Bronchial epithelial cell (primary cell): ENCODE measurements at regions not wholly inside any gene's neighbourhood (a gene's known extent, or its start where the extent isn't known, plus 50 kb on each side); places are given as distances from the start of the nearest gene placed in this dataset.

Experiments
- DNase-seq: peaks from one replicate; pipeline ENCODE4 v3.0.0-alpha.2; 2010; ENCODE audit warnings: low read depth
- FAIRE-seq: peaks from 2 replicates; lab custom pipeline; 2011; peaks lifted over from hg19 to GRCh38; lab: Jason Lieb, UNC
- H3K27me3 ChIP-seq: 2 replicates; pipeline ENCODE4 v1.5.1; 2011; ENCODE audit warnings: low read length; ENCODE audit not compliant: control insufficient read depth, insufficient read depth
- H3K36me3 ChIP-seq: 2 replicates; pipeline ENCODE4 v1.5.1; 2011; ENCODE audit warnings: low read length; ENCODE audit not compliant: control insufficient read depth, insufficient read depth
- H3K4me3 ChIP-seq: 2 replicates; pipeline ENCODE4 v1.5.1; 2011; ENCODE audit warnings: mild to moderate bottlenecking, low read depth, low read length, control low read depth
- TF ChIP-seq, protein P1 (sequence below): IDR thresholded peaks from 2 replicates; pipeline ENCODE4 v1.5.1; 2011; ENCODE audit warnings: mild to moderate bottlenecking, moderate library complexity, low read length, control low read depth, inconsistent platforms; ENCODE audit not compliant: insufficient read depth, severe bottlenecking

DNA sequence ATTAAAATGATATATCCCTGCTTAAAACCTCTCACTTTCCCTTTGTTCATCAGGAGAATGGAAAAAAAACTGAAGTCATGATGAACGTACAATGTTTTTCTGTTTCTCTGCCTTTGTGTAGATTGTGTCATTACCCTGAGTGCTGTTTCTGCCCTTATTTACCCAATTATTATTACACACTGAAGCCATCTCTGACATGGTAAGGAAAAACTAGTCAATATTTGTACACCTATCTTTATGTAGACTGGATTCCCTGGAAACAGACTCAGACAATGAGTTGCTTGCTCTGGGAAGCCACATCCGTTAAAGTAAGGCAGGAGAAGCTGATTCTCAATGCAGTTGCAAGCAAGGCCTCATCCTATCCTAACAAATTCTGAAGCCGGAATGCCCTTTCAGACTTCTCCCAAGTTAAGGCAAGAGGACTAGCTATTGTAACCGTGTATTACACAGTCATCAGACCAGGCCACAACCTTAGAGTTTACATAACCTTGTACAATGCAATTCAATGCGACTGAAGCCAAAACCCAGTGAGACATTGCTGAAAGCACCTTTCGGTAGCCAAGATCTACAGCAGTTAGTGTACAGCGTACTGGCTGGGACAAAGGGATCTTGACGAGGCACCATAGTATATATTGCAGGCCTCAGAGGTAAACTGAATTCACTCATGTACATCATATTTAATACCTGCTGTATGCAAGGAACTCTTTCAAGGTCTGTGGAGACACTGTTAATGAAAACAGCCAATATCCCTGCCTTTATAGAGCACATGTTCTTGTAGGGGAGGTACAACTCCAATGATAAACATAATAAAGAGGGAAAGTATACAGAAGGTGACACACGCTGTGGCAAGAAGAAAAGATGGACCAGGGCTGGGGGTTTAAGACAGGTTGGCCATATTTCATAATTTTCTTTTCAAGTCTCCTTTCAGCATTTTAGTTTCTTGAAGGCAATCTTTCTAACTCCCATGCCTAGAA is 1040.8 kb upstream of the SEMA6D start:
- Histone ChIP-seq H3K27me3 (no peaks in the 10 kb centered on the region), H3K36me3 (no peaks in the 10 kb centered on the region), H3K4me3 (no peak overlapping the region)
- no peak for DNase-seq
- peak; percentile 18 for FAIRE-seq
- TF ChIP-seq, protein P1, sequence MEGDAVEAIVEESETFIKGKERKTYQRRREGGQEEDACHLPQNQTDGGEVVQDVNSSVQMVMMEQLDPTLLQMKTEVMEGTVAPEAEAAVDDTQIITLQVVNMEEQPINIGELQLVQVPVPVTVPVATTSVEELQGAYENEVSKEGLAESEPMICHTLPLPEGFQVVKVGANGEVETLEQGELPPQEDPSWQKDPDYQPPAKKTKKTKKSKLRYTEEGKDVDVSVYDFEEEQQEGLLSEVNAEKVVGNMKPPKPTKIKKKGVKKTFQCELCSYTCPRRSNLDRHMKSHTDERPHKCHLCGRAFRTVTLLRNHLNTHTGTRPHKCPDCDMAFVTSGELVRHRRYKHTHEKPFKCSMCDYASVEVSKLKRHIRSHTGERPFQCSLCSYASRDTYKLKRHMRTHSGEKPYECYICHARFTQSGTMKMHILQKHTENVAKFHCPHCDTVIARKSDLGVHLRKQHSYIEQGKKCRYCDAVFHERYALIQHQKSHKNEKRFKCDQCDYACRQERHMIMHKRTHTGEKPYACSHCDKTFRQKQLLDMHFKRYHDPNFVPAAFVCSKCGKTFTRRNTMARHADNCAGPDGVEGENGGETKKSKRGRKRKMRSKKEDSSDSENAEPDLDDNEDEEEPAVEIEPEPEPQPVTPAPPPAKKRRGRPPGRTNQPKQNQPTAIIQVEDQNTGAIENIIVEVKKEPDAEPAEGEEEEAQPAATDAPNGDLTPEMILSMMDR = no peak

DNA sequence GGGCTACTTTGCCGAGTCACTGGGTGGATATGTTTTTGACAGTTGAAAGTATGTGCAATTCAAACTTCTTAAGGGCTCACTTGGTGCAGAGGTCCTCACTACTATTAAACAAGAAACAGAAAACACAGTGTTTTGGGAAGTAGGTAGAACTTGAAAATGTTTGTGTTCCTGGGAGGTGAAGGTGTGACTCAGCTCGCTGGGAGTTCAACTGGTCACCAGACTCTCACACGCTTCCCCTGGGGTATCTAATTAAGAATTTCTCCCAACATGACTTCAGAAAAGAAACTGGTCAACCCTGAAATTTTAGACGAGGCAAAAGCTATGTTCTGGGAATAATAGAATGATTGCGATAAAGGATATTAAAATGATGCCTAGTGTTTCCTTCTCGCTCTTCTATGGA is 1039.8 kb upstream of the SEMA6D start:
- no peak overlapping the region for H3K4me3 ChIP-seq
- FAIRE-seq = no peak
- no peaks in the 10 kb centered on the region for H3K36me3 ChIP-seq
- TF ChIP-seq, protein P1 = no peak
- DNase-seq = no peak
- H3K27me3 ChIP-seq = no peaks in the 10 kb centered on the region

DNA sequence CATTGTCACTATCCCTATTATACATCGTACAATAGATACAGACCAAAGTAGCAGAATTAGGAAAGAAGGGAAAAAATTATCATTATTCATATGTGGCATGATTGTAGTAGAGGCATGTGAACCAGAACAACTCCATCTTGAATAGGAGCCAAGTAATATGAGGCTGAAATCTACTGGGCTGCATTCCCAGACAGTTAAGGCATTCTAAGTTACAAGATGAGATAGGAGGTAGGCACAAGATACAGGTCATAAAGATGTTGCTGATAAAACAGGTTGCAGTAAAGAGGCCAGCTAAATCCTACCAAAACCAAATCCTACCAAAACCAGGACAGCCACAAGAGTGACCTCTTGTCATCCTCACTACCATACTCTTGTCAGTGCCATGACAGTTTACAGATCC is 1035.4 kb upstream of the SEMA6D start:
- FAIRE-seq = no peak
- Histone ChIP-seq H3K36me3 (no peaks in the 10 kb centered on the region), H3K27me3 (no peaks in the 10 kb centered on the region), H3K4me3 (no peak overlapping the region)
- TF ChIP-seq, protein P1 = no peak
- DNase-seq = no peak

DNA sequence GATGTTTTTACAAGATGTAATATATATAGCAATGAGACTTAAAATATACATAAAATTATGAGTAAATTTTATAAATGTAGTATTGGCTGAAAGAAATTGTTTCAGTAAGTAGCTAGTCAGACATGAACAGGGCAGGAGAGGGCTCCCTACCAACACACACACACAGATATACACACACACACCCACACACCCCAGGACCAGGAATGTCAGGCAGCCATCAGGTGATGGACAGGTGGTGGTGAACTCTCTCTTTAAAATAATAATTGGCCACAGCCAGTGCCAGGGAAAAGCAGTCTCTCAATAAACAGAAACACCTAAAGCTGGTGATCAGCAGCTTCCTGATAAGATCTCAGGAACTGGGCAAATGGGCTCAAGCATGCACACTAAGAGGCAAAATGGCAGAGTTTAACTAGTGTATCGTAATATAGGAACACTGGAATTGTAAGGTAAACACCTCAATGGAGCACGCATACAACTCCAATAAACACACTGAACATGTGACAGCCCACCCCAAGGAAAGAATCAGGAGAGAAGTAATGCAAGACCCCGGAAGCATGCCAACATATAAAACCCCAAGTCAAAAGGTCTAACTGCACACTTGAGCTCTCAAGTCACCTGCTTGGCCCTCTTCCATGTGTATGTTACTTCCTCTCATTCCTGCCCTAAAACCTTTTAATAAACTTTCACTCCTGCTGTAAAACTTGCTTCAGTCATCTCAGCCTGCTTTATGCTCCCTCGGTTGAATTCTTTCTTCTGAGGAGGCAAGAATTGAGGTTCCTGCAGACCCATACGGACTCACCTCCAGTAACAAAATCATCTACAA is 1034.1 kb upstream of the SEMA6D start:
- Histone ChIP-seq H3K27me3 (no peaks in the 10 kb centered on the region), H3K4me3 (no peak overlapping the region), H3K36me3 (no peaks in the 10 kb centered on the region)
- TF ChIP-seq, protein P1 = no peak
- no peak for DNase-seq
- no peak for FAIRE-seq

DNA sequence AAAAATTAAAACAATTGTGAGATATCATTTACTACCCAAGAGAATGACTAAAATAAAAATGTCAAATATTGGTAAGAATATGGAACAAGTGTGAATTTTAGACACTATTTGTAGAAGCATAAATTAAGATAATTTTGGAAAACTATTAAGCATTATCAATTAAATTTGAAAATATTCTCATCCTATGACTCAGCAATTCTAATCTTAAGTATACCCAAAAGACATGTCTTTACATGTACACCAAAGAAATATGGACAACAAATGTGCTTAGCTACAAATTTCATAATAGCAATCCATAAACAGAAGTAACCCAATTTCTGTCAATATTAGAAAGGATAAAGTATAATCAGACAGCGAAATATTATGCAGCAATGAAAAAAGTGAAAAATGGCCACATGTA is 1032.2 kb upstream of the SEMA6D start:
- Histone ChIP-seq H3K36me3 (no peaks in the 10 kb centered on the region), H3K27me3 (no peaks in the 10 kb centered on the region), H3K4me3 (no peak overlapping the region)
- FAIRE-seq (no peak), DNase-seq (peak; percentile 35)
- TF ChIP-seq, protein P1 = no peak
